ENCODE measurements at regions not wholly inside any gene's neighbourhood (a gene's known extent, or its start where the extent isn't known, plus 50 kb on each side); places are given as distances from the start of the nearest gene placed in this dataset.

DNA sequence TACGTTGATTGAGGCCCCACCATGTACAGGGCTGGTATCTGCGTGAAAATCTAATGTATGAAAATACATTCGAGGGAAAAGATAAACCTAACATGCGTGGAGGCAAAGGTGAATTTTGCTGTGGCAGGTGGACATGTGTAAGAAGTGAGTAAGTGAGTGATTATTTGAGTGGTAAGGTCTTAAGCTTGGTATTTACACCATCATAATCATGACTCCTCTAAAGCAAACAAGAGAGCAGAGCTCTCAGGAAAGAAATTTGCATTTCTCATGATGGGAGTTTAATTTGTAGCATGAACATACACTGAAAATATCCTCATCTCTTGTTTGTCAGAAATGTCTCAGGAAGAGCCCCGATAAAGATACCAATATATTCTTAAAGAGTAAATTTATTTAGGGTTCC lies 260.6 kb downstream of the PSAT1 start:
- Histone ChIP-seq H3K36me3 (ENCODE audit: control insufficient read depth, insufficient read depth, low read length) (no peaks in the 10 kb centered on the region), H3K27me3 (ENCODE audit: control insufficient read depth, insufficient read depth, low read length) (no peaks in the 10 kb centered on the region), H3K4me1 (ENCODE audit: control insufficient read depth, insufficient read depth, low read length) (no peaks in the 10 kb centered on the region), H3K4me3 (ENCODE audit: low read depth, low read length) (no peak overlapping the region), H3K9ac (ENCODE audit: low read length) (no peak overlapping the region), H3K27ac (ENCODE audit: low read depth, low read length) (no peak overlapping the region), H3K9me3 (ENCODE audit: control insufficient read depth, insufficient read depth, low read depth, low read length) (no peaks in the 10 kb centered on the region)

DNA sequence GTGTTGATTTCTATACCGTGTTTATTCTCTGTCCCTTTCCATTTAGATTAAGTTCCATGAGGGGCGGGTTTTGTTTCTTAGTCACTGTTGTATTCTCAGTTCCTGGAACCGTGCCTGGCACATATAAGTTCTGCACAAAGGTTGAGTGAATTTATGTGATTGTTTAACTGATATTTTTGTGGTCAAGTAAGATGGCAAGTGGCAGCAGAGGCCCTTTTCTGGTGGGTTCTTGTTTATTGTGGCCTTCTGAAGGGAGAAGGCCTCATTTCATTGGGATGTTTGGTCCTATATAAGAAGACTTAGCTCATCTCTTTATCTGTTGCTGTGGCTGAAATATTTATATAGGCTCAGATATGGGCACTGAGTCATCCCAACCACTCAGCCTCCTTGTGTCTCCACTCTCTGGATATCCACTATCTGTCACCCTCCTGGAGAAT lies 262.5 kb downstream of the PSAT1 start:
- H3K27ac ChIP-seq (ENCODE audit: low read depth, low read length): no peak overlapping the region
- H3K4me1 ChIP-seq (ENCODE audit: control insufficient read depth, insufficient read depth, low read length): no peaks in the 10 kb centered on the region
- no peaks in the 10 kb centered on the region for H3K27me3 ChIP-seq (ENCODE audit: control insufficient read depth, insufficient read depth, low read length)
- no peaks in the 10 kb centered on the region for H3K9me3 ChIP-seq (ENCODE audit: control insufficient read depth, insufficient read depth, low read depth, low read length)
- H3K9ac ChIP-seq (ENCODE audit: low read length): no peak overlapping the region
- H3K36me3 ChIP-seq (ENCODE audit: control insufficient read depth, insufficient read depth, low read length): no peaks in the 10 kb centered on the region
- H3K4me3 ChIP-seq (ENCODE audit: low read depth, low read length): no peak overlapping the region

DNA sequence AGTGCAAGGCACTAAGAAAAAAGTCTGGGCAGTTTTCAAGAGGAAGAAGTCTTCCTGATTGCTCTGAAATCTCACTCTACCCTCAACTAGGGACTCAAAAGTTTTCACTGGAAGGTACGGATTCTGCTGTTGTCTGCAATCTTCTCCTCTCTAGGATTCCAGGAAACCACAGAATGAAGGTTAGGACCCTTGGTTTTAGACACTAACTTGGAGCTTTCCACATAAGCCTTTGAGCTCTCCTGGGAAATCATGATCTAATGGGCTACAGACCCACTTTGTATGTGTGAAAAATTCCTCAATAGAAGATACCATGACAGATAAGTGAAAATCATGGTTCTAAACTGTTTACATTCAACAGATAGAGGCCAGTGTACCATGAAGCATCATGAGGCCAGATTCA lies 265.1 kb downstream of the PSAT1 start:
- no peak overlapping the region for H3K27ac ChIP-seq (ENCODE audit: low read depth, low read length)

DNA sequence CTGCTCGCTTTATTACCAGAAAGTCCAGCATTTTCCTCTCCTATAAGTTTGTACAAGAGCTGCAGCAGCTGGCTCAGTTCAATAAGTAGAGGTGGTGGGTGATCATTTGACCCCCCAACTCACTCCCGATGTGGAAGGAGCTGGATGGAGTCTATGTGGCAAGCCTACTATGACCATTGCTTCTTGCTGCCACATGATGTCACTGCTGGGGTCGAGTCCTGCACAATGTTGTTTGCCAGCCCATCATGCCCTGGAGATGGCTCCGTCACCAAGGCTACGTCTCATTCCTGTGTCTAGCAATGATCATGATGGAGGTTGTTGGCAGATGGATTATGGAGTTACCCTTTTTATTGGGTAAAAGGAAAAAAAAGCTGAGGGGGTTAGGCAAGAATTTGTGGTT lies 266.3 kb downstream of the PSAT1 start:
- Histone ChIP-seq H3K27ac (ENCODE audit: low read depth, low read length) (no peak overlapping the region), H3K27me3 (ENCODE audit: control insufficient read depth, insufficient read depth, low read length) (no peaks in the 10 kb centered on the region), H3K9me3 (ENCODE audit: control insufficient read depth, insufficient read depth, low read depth, low read length) (no peaks in the 10 kb centered on the region), H3K9ac (ENCODE audit: low read length) (no peak overlapping the region), H3K4me3 (ENCODE audit: low read depth, low read length) (no peak overlapping the region), H3K36me3 (ENCODE audit: control insufficient read depth, insufficient read depth, low read length) (no peaks in the 10 kb centered on the region), H3K4me1 (ENCODE audit: control insufficient read depth, insufficient read depth, low read length) (no peaks in the 10 kb centered on the region)

More for the DNA sequence above, 265.1 kb downstream of the PSAT1 start:
- Histone ChIP-seq H3K9ac (ENCODE audit: low read length) (no peak overlapping the region), H3K4me3 (ENCODE audit: low read depth, low read length) (no peak overlapping the region), H3K9me3 (ENCODE audit: control insufficient read depth, insufficient read depth, low read depth, low read length) (no peaks in the 10 kb centered on the region), H3K4me1 (ENCODE audit: control insufficient read depth, insufficient read depth, low read length) (no peaks in the 10 kb centered on the region), H3K36me3 (ENCODE audit: control insufficient read depth, insufficient read depth, low read length) (no peaks in the 10 kb centered on the region), H3K27me3 (ENCODE audit: control insufficient read depth, insufficient read depth, low read length) (no peaks in the 10 kb centered on the region)

DNA sequence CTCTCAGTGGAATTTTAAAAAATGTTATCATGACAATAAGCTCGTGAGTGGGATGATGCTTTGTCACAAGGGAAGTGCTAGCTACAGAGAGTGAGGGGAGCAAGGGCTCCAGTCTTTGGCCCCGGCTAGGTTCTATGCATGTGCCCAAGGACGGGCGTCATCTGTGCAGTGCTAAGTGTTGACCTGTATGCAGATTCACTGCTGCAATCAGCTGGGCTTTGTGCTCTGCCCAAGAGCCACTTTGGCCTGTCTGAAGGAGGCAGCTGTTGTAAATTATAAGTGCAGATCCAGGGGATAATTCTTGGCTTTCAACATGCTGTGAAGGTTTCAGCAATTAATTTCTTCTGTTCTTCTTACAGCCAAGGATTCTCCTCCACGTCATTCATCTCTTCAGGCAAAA lies 268.6 kb downstream of the PSAT1 start:
- Histone ChIP-seq H3K4me1 (ENCODE audit: control insufficient read depth, insufficient read depth, low read length) (no peaks in the 10 kb centered on the region), H3K9ac (ENCODE audit: low read length) (no peak overlapping the region), H3K4me3 (ENCODE audit: low read depth, low read length) (no peak overlapping the region), H3K36me3 (ENCODE audit: control insufficient read depth, insufficient read depth, low read length) (no peaks in the 10 kb centered on the region), H3K27me3 (ENCODE audit: control insufficient read depth, insufficient read depth, low read length) (no peaks in the 10 kb centered on the region), H3K27ac (ENCODE audit: low read depth, low read length) (no peak overlapping the region), H3K9me3 (ENCODE audit: control insufficient read depth, insufficient read depth, low read depth, low read length) (no peaks in the 10 kb centered on the region)

DNA sequence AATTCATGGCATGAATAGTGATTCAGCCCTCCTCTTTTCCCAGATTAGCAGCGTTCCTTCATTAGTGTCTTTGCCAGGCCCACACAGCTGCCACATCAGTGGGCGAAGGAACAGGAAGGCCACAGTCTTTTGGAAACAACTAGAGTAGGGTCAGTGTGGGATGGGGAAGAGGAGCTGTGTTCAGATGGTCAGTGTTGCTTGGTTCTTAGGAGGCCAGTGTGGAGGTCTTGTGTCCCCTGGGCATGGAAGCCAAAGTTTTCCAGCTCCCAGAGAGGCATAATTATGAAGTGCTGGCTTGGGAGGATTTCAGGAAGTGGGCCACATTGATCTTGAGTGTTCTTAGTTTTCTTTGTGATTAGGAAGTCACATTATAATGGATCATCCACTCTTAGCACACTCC lies 269.6 kb downstream of the PSAT1 start:
- no peaks in the 10 kb centered on the region for H3K4me1 ChIP-seq (ENCODE audit: control insufficient read depth, insufficient read depth, low read length)
- no peak overlapping the region for H3K27ac ChIP-seq (ENCODE audit: low read depth, low read length)
- no peaks in the 10 kb centered on the region for H3K27me3 ChIP-seq (ENCODE audit: control insufficient read depth, insufficient read depth, low read length)
- H3K9me3 ChIP-seq (ENCODE audit: control insufficient read depth, insufficient read depth, low read depth, low read length): no peaks in the 10 kb centered on the region
- no peaks in the 10 kb centered on the region for H3K36me3 ChIP-seq (ENCODE audit: control insufficient read depth, insufficient read depth, low read length)
- H3K4me3 ChIP-seq (ENCODE audit: low read depth, low read length): no peak overlapping the region
- H3K9ac ChIP-seq (ENCODE audit: low read length): no peak overlapping the region

DNA sequence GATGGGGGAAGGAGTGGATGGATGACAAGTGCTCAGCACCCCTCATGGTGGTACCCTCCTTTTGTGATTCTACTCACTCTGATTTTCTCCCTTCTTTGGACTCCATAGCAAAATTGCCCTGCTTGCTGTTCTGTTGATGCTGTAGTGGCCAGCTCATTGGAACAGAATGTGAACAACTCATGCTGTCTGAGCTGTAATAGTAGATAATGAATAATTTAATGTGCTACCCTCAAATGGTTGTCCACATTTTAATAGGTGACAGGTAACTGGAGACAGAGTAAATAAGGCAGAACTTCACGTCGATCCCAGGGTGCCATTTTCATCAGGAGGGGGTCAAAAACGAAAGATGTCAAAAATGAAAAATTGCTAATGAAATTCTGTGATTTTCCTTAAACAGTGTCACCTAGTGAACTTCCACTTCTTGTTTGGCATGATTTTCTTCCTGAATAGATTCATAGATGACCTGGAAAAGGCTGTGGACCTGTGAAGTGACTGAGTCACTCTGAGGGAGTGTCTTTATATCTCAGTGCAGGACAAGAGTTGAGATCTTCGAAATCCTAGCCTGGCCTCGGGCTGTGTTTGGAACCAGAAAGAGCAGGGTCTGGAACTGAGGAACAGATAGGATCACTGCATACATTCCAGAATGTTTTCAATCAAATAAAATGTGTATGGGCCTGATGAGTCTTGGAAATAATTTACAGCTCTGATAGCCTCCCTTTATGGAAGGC lies 270.2 kb downstream of the PSAT1 start:
- H3K36me3 ChIP-seq (ENCODE audit: control insufficient read depth, insufficient read depth, low read length): no peaks in the 10 kb centered on the region
- H3K27me3 ChIP-seq (ENCODE audit: control insufficient read depth, insufficient read depth, low read length): no peaks in the 10 kb centered on the region
- H3K4me3 ChIP-seq (ENCODE audit: low read depth, low read length): no peak overlapping the region
- no peak overlapping the region for H3K27ac ChIP-seq (ENCODE audit: low read depth, low read length)
- no peak overlapping the region for H3K9ac ChIP-seq (ENCODE audit: low read length)
- no peaks in the 10 kb centered on the region for H3K9me3 ChIP-seq (ENCODE audit: control insufficient read depth, insufficient read depth, low read depth, low read length)
- H3K4me1 ChIP-seq (ENCODE audit: control insufficient read depth, insufficient read depth, low read length): no peaks in the 10 kb centered on the region

DNA sequence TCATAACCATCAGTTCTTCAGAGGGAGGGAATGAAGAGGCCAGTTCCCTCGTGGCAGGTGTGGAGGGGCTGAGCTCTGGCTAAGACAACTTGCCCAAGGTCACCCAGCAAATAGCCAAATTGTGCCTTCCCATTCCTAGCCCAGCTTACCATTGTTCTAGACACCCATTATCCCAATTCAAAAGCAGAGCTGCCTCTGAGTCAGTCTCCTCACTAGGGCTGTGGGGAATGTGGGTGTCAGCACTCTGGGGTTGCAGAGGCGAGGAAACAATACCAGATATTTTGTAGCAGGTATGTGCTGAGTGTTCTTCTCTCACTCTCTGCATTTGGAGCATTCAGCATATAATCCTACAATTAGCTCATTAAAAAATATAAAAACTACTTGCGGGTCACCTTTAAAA lies 270.8 kb downstream of the PSAT1 start:
- H3K9me3 ChIP-seq (ENCODE audit: control insufficient read depth, insufficient read depth, low read depth, low read length): no peaks in the 10 kb centered on the region
- no peak overlapping the region for H3K27ac ChIP-seq (ENCODE audit: low read depth, low read length)
- H3K4me1 ChIP-seq (ENCODE audit: control insufficient read depth, insufficient read depth, low read length): no peaks in the 10 kb centered on the region

DNA sequence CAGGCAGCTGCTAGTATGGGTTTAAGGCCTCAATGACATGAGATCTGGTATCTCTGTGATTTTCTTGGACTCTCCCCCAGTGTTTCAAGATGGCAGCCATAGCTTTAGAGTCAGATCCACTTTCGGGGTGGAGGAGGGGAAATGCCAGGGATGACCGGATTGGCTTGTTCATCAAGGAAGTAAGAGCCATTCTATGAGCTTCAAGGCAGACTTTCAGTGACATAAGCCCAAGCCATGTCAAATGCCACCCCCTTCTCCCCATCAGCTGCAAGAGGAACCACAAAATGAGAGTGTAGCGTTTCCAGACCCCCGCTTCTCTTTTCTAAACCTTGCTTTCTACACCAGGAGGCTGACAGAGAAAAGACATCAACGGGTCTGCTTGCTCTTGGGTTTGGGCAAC lies 271.8 kb downstream of the PSAT1 start:
- Histone ChIP-seq H3K4me3 (ENCODE audit: low read depth, low read length) (no peak overlapping the region), H3K27me3 (ENCODE audit: control insufficient read depth, insufficient read depth, low read length) (no peaks in the 10 kb centered on the region), H3K9me3 (ENCODE audit: control insufficient read depth, insufficient read depth, low read depth, low read length) (no peaks in the 10 kb centered on the region), H3K4me1 (ENCODE audit: control insufficient read depth, insufficient read depth, low read length) (no peaks in the 10 kb centered on the region), H3K9ac (ENCODE audit: low read length) (no peak overlapping the region), H3K27ac (ENCODE audit: low read depth, low read length) (no peak overlapping the region), H3K36me3 (ENCODE audit: control insufficient read depth, insufficient read depth, low read length) (no peaks in the 10 kb centered on the region)

More for the DNA sequence above, 270.8 kb downstream of the PSAT1 start:
- no peak overlapping the region for H3K4me3 ChIP-seq (ENCODE audit: low read depth, low read length)
- H3K27me3 ChIP-seq (ENCODE audit: control insufficient read depth, insufficient read depth, low read length): no peaks in the 10 kb centered on the region
- no peak overlapping the region for H3K9ac ChIP-seq (ENCODE audit: low read length)
- H3K36me3 ChIP-seq (ENCODE audit: control insufficient read depth, insufficient read depth, low read length): no peaks in the 10 kb centered on the region

DNA sequence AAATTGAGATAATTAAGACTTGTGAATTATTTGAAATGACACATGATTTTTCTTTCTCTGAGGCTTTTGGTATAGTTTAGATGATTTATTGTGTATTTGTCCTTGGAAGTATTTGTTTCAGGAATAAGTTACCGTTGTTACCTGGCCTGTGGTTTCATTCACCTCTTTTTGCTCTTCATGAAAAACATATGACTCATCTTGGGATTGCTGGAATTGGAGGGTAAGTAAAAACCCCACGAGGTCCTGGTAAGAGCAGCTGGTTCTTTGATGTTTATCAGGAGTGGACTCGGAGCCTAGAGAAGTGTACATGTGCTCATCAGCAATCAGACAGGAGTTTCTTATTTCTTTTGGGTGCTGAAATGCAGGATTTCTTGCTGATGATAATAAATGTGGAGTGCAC lies 275.3 kb downstream of the PSAT1 start:
- Histone ChIP-seq H3K4me3 (ENCODE audit: low read depth, low read length) (no peak overlapping the region), H3K27ac (ENCODE audit: low read depth, low read length) (no peak overlapping the region), H3K9me3 (ENCODE audit: control insufficient read depth, insufficient read depth, low read depth, low read length) (no peaks in the 10 kb centered on the region), H3K27me3 (ENCODE audit: control insufficient read depth, insufficient read depth, low read length) (no peaks in the 10 kb centered on the region), H3K9ac (ENCODE audit: low read length) (no peak overlapping the region), H3K4me1 (ENCODE audit: control insufficient read depth, insufficient read depth, low read length) (peaks cover 9% of the 10 kb centered on the region), H3K36me3 (ENCODE audit: control insufficient read depth, insufficient read depth, low read length) (no peaks in the 10 kb centered on the region)

DNA sequence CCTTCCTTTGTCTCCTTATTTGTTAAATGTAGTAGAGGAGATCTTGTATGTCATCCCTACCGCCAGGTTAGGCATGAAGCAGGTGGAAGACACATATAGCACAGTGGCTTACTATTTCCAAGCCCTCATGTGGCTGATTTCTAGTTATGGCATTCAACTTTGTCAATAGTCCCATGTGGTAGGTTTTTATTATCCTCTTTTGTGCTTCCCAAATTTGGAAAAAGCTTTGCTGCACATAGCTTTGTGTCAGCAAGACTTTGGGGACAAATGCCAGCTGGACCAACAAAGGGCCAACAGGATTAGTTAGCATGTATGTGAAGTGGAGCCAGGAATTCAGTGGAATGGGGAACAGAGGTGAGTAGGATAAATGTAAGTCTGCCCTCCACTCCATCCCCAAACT lies 276.3 kb downstream of the PSAT1 start:
- Histone ChIP-seq H3K27me3 (ENCODE audit: control insufficient read depth, insufficient read depth, low read length) (no peaks in the 10 kb centered on the region), H3K36me3 (ENCODE audit: control insufficient read depth, insufficient read depth, low read length) (no peaks in the 10 kb centered on the region), H3K9ac (ENCODE audit: low read length) (no peak overlapping the region), H3K4me3 (ENCODE audit: low read depth, low read length) (no peak overlapping the region), H3K4me1 (ENCODE audit: control insufficient read depth, insufficient read depth, low read length) (peaks cover 9% of the 10 kb centered on the region), H3K27ac (ENCODE audit: low read depth, low read length) (no peak overlapping the region), H3K9me3 (ENCODE audit: control insufficient read depth, insufficient read depth, low read depth, low read length) (no peaks in the 10 kb centered on the region)
